Ecto neural progenitor cell (in vitro differentiated cells): ENCODE measurements at regions not wholly inside any gene's neighbourhood (a gene's known extent, or its start where the extent isn't known, plus 50 kb on each side); places are given as distances from the start of the nearest gene placed in this dataset.
"Not testable (repeated sequence)": the region's sequence is repeated elsewhere in the genome, so short reads cannot be mapped to it uniquely, and the experiment has no call there.

Experiments used
- DNase-seq: peaks from one replicate; pipeline ENCODE4 v3.0.0-alpha.2; 2018; ENCODE audit warnings: low spot score

DNA sequence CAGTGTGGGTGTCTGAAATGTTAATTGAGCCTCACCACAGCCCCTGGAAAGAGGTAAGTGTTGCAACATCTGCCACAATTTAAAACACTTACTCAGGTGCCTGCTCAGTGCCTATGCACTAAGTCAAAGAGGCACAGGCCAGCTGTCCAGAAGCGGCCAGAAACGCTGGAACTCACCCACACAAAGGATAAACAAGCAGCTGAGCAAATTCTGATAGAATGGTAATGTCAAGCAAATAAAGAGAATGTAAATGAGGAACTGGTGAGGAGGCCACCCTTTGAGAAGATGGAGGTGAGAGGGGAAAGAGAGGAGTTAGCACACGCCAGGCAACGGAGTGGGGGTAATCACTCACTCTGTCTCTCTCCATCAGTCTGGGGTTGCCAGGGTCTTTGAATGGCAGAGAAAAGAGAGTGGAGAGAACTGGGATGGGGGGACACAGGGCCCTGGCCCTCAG, 67.7 kb upstream of the SERP2 start:
- no peak for DNase-seq

DNA sequence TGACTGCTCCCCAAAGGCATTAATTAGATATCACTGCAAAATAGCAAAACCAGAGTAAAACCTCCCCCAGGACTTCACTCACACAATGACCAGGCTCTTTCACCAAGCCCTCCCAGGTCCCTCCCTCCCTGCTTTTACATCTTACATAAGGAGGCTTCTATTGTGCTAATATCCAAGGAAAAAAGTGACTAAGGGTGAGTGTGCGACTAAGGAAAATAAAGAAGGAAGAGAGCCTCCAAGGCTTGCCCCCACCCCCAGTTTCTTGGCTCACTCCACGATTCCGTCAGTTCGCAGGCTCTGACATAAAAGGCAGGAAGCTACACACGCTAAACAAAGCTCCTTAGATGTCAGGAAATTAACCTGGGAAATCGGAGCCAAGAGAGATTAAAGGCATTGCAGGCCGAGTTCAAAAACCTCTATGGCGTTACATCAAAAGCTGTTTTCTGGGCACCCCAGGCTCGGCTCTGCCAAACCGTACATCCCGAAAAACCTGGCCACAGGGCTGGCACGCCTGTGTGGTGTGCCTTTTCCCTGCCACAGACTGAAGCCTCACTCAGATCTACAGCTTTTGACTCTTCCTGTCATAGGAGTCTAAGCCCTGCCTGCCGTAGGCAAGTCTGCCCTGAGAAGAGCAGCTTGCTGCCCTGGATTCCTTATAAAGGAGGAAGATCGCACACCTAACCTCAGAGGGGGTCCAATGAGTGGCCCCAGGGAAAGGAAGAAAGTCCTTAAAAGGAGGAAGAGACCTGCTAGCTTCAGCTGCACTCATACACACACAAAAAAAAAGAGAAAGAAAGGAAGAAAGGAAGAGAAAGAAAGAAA, 67.0 kb upstream of the SERP2 start:
- DNase-seq, result peak; percentile 56

DNA sequence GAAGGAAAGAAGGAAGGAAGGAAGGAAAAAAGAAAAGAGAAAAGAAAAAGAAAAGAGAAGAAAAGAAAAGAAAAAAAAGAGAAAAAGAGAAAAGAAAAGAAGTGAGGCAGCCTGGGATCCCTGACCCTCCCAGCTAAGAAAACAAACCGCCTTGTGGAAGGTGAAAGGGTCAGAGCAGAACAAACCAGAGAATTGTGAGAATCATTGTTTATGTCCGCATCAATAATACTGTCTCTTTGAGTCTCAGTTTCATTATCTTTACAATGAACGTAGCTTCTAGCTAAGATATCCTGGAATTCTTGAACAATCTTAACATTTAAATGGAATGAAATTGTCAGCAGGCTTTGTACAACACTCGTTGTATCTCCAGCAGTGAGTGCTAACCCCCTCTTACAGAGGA, 66.4 kb upstream of the SERP2 start:
- DNase-seq, result no peak

DNA sequence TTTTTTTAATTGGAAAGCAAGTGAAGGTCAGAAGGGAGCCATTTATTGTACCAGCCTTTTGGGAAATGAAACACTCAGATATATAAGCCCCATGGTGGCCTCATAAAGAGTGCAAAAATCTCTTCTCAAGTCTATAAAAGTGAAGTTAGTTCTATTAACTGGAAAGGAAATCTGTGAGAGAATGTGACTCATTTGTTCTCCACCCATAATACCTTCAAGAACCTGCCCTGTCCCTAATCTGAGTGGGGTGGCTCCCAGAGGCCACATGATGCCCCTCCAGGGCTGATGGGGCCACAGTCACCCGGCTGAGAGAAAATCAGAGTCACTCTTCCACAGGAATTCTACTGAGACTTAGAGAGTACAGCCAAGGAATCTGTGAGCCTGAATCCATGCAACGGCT, 65.8 kb upstream of the SERP2 start:
- no peak for DNase-seq

DNA sequence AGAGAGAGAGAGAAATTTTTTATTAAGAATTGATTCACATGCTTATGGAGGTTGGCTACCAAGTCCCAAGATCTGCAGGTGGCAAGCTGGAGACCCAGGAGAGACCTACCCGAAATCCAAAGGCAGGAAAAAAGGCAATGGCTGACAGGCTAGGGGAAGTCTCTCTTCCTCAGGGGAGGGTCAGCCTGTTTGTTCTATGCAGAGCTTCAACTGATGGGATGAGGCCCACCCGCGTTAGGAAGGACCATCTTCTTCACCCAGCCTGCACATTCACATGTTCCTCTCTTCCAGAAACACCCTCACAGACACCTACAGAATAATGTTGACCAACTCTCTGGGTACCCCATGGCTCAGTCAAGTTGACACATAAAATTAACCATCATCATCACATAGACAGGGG, 65.3 kb upstream of the SERP2 start:
- DNase-seq, result no peak

DNA sequence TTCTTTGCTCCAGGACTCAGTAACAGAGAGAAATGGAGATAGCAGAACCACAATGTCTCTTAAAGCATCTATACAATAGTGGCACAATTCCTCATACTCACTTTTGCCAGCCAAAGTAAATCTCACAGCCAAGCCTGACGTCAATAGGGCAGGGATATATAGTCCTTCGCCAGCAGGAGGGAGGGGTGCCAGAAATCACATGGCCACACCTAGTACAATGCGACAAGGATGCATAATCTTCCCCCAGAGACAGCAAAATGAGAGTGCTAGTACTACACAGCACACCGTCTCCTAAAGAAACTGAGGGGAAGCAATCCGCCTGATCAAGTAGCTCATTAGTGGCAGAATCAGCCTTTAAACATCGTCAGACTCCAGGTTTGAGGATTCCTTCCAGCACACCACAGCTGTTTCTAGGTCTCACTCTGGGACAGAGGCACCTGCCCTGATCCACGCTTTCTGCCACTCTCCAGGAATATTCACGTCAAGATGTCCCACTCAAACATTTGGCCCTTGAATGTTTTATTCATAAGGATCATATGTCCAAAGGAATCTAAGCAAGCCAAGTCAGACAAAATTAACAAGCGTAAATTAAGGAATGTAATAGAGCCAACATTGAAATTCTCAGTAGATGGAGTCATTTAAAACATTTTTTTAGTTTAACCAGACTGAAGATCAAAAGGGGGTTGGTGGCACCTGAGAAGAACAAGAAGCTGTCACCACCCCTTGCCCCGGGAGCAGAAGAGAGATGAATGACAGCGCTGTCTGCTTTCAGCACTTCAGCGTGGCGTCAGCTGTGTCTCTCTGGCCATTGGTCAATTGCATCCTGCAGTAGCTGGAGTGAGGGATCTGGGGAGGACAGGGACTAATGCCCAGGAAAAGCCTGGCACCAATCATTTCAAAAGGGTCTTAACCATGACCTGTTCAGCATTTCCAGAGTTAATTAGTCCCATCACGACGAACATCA, 63.5 kb upstream of the SERP2 start:
- no peak for DNase-seq

DNA sequence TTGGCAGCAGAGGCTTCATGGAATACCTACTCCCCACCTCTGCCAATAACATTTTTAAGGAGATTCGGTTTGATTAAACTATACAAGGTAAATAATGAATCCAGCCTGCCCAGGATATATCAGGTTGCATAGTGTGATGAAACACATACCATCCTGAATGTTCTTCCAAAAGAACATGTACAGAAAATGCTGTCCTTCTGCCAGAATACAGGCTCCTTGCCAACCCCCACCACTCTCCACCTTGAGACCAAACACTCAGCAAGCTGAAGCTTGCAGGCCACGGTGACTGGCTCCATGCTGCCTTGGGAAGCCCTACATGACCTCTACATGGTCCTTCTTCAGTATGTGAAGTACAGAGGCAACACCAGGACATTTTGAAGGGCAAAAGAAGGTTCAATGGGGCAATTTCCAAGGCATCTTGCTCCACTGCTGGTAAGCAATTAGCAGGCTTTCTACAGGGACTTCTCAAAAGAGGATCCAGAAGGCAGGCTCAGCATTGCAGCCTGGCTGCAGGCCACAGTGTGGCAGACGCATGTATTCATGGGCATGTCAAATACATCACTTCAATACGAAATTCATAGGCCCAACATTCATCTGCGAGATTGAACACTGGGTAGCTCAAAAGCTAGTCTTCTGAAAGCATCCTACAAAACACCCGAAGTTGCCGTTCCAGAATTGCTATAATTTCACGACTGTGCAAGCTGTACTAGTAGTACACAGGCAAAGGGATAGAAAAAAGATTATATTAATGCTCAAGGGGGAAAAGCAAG, 62.4 kb upstream of the SERP2 start:
- no peak for DNase-seq

DNA sequence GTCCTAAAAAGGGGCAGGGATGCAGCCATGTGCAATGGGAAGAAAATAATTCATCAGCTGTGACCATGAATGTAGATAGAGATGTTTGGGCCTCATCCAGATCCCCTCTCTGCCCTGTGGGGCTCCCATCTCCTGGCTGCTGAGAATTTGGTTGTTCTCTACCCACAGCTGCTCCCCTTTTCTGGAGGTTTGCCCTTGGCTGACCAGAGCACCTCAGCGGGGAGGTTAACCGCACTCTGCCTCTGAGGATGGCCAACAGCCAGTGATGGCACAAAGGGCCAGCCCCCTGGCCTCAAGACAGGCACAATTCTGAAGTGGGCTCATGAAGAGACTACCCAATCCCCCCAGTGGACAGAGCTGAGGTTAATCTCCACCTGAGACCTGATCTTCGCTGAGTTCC, 61.5 kb upstream of the SERP2 start:
- no peak for DNase-seq

DNA sequence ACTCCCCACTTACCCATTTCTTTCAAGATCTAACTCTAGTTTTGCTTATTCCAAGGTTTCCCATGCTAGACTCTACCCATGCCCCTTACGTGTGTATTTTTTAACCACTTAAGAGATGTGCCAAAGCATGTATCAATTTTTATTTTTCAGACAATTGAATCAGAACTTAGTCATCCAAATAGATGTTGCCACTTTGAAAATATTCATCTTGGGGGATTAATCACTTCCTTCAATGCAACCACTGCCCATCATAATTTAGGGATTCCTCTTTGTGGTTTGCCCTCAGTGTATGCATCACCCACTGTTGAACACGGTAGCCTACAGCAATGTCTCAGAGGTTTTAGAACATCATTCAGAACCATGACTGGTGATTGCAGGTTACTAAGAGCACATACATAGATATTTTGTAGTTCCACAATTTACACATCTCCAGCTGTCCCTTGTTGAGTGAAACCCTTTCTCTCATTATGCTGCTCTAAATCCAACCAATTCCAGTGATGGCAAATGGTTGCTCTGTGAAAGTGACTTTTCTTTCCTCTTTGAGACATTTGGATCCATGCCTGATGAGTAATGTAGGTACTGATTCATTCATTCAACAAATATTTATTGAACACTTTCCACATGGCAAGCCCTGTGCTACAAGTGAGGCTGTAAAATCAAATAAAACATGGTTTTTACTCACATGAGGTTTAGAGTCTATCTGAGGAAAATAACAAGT, 60.6 kb upstream of the SERP2 start:
- no peak for DNase-seq

DNA sequence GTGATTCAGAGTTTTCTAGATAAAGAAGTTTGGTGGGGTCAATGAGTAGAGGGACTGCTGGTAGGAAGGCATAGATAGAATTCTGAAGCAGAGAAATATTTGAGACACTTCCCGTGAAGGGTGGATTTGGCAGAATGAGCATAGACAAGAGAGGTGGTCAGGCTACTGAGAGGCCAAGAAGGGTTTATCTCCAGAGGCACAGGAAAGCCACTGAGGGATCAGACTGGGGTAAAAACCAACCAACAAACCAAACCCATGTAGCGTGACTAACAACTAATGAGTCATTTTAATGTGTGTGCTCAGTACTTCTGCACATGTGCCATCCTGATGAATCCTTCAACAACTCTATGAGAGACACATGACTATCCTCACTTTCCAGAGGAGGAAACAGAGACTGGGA, 60.0 kb upstream of the SERP2 start:
- DNase-seq, result no peak

DNA sequence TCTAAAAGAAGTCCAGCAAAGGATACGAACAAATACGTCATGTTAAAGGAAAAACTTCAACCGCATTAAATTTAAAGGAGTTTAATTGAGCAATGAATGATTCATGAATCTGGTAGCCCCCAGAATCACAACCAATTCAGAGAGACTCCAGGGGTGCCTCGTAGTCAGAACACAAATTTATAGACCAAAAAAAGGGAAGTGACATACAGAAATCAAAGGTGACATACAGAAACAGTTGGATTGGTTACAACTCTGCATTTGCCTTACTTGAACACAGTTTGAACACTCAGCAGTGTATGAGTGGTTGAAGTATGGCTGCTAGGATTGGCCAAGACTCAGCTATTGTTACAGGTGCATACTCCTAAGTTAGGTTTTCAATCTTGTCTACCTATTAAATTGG, 59.5 kb upstream of the SERP2 start:
- DNase-seq, result not testable (repeated sequence)

DNA sequence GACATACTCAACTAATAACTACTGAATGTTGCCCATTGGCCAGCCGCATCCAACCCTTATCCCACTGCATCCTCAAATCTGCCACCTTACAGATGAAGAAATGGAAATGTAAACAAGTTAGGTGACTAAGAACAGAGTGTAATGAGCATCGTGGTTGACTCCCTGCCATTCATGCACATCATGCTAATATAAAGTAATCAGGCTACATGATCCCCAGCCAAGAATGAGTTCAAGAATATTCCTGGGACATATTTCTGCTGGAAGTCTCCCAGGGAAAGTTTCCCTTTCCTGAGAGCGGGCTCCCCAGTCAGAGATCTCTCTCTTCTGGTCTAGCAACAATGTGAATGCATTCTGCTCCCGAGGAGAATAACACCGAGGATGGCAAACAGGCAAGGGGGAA, 55.9 kb upstream of the SERP2 start:
- DNase-seq, result no peak

DNA sequence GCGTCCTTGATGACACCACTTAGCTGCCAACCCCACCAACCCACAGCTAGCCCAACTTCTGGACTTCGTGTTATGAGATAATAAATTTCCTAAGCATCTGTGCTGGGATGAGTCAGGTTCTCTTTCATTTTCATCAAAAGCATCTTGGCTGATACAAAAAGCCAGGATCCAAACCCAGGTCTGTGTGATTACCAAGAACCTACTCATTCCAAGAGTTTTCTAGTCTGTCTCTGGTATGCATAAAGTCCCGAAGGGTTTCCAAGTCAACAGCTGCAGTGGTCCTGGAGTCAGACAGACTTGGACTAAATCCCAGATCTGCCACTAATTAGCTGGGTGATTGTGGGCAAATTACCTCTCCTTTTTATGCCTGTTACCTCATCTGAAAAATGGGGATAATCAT, 55.5 kb upstream of the SERP2 start:
- no peak for DNase-seq

DNA sequence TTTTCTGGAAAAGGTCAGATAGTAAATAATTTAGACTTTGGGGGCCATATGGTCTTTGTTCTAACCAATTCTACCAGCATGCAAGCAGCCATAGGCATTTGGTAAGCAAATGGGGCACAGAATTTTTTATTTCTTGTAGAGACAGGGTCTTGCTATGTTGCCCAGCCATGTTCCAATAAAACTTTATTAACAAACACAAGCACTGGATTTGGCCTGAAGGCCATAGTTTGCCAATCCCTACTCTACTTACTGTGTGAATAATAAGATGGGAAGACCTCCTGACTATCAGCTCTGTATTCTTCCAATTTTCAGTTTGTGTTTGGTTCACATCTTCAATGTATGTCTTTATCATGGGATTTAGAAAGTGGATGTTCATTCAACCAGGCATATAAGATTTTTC, 53.0 kb upstream of the SERP2 start:
- DNase-seq, result no peak

DNA sequence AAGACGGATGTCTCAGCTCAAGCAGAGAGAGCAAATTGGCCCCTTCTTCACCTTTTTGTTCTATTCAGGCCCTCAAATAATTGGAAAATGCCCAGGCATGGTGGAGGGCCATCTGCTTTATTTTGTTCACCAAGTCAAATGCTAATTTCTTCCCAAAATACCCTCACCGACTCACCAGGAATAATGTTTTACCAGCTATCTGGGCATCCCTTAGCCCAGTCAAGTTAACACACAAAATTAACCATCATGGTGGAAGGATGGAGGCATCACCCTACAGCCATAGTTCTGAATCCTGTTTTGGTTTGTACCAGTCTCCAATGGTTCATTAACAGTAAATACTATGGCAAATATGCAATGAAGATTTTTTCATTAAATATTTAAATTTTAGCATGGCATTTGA, 51.7 kb upstream of the SERP2 start:
- DNase-seq, result no peak

DNA sequence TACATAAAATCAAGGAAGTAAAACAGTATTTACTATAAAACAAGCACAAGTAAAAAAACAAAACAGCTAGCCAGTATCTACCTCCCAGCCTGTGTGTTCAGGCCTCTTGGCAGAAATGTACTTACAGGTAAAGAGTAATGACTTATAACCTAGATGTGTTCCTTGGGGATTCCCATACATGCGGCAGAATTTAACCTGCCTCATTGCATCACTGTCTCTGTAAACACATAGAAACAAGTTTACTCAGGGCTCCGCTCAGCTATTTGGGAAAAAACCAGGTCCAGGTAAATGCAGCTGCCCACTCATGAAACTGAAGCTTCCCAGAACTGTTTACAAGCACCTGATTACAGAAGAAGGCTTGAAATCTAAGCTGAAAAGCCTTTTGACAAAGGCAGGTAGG, 50.7 kb upstream of the SERP2 start:
- peak; percentile 15 for DNase-seq

DNA sequence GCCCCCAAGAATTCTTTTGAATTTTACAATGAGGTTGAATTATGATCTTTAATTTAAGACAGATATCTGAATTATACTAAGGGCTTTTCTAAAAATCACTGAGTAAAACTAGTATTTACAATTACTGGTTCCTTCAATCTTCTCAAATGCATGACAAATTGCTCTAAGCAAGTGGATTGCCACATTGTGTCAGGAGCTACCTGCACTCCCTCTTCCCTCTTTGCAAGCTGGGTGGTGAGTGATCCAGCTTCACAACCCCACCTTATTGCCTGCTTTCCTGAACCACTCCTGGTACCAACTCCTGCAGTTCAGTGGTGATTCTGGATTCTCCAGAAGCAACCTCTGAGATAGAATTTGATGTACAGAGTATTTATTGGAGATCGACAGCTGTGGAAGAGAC, 49.9 kb upstream of the SERP2 start:
- no peak for DNase-seq
